SK-N-SH (cell line): ENCODE measurements at regions not wholly inside any gene's neighbourhood (a gene's known extent, or its start where the extent isn't known, plus 50 kb on each side); places are given as distances from the start of the nearest gene placed in this dataset.

Source experiments
- CHD2 ChIP-seq: fragments of 150-350 bp; IDR thresholded peaks from 2 replicates; pipeline ENCODE4 v1.6.1; 2018; ENCODE audit warnings: low read length; ENCODE audit not compliant: partially characterized antibody
- ELF1 ChIP-seq: IDR thresholded peaks from 2 replicates; pipeline ENCODE4 v1.4.0; 2012
- EP300 ChIP-seq, 2 experiments: IDR thresholded peaks; 2 replicates each; pipeline versions ENCODE4 v1.4.0 to v1.6.1; 2012; ENCODE audit warnings: borderline replicate concordance in 1 of 2, low read depth in 1 of 2, low read length in 1 of 2
- FOSL2 ChIP-seq: IDR thresholded peaks from 2 replicates; pipeline ENCODE4 v1.4.0; 2012; ENCODE audit warnings: low read depth, mild to moderate bottlenecking, moderate library complexity, borderline replicate concordance
- MEF2A ChIP-seq: IDR thresholded peaks from 2 replicates; pipeline ENCODE4 v1.4.0; 2012; ENCODE audit warnings: low read depth, borderline replicate concordance
- RAD21 ChIP-seq: IDR thresholded peaks from 2 replicates; pipeline ENCODE4 v1.6.1; 2012; ENCODE audit warnings: mild to moderate bottlenecking, low read length
- SIN3A ChIP-seq: IDR thresholded peaks from 2 replicates; pipeline ENCODE4 v1.6.1; 2012; ENCODE audit warnings: low read depth, mild to moderate bottlenecking, low read length, moderate library complexity, borderline replicate concordance
- TF ChIP-seq, protein P1 (sequence below): IDR thresholded peaks from 2 replicates; pipeline ENCODE4 v1.4.0; 2012; ENCODE audit warnings: low read depth, borderline replicate concordance
- TF ChIP-seq, protein P2 (sequence below): fragments of 200-600 bp; sonication (generic); IDR thresholded peaks from 2 replicates; pipeline ENCODE4 v1.6.1; 2017; ENCODE audit warnings: antibody characterized with exemption, mild to moderate bottlenecking, moderate library complexity
- TF ChIP-seq, protein P3 (sequence below): IDR thresholded peaks from 2 replicates; pipeline ENCODE4; 2012
- TF ChIP-seq, protein P4 (sequence below): IDR thresholded peaks from 2 replicates; pipeline ENCODE4 v1.4.0; 2012; ENCODE audit warnings: low read depth

DNA sequence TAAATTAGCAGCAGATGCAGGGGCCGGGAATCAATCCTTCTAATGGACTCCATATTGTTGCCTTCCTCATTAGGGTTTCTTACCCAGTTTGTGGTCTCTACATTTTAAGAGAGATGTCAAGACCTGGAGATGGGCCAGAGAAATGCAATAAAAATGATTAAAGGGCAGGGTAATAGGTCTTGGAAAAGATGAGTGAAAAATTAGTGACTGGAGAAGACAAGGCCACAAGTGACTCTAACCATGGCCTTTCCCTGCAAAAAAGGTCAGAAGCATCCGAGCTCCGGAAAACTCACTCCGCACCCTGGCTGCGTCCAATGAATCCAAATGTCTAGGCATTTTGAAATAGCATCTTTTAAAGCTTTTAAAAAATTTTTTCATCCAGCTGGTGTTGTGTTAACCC is 152.8 kb downstream of the ARRDC4 start:
- no peak for TF ChIP-seq RAD21
- TF ChIP-seq, protein P1, sequence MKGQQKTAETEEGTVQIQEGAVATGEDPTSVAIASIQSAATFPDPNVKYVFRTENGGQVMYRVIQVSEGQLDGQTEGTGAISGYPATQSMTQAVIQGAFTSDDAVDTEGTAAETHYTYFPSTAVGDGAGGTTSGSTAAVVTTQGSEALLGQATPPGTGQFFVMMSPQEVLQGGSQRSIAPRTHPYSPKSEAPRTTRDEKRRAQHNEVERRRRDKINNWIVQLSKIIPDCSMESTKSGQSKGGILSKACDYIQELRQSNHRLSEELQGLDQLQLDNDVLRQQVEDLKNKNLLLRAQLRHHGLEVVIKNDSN = no peak
- no peak for TF ChIP-seq ELF1
- TF ChIP-seq, protein P2, sequence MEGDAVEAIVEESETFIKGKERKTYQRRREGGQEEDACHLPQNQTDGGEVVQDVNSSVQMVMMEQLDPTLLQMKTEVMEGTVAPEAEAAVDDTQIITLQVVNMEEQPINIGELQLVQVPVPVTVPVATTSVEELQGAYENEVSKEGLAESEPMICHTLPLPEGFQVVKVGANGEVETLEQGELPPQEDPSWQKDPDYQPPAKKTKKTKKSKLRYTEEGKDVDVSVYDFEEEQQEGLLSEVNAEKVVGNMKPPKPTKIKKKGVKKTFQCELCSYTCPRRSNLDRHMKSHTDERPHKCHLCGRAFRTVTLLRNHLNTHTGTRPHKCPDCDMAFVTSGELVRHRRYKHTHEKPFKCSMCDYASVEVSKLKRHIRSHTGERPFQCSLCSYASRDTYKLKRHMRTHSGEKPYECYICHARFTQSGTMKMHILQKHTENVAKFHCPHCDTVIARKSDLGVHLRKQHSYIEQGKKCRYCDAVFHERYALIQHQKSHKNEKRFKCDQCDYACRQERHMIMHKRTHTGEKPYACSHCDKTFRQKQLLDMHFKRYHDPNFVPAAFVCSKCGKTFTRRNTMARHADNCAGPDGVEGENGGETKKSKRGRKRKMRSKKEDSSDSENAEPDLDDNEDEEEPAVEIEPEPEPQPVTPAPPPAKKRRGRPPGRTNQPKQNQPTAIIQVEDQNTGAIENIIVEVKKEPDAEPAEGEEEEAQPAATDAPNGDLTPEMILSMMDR = no peak
- no peak for TF ChIP-seq EP300 (IDR thresholded peaks at IDR 0.05; ENCODE audit: borderline replicate concordance in 1 of 2, low read depth in 1 of 2, low read length in 1 of 2)
- TF ChIP-seq MEF2A = no peak
- TF ChIP-seq, protein P3, sequence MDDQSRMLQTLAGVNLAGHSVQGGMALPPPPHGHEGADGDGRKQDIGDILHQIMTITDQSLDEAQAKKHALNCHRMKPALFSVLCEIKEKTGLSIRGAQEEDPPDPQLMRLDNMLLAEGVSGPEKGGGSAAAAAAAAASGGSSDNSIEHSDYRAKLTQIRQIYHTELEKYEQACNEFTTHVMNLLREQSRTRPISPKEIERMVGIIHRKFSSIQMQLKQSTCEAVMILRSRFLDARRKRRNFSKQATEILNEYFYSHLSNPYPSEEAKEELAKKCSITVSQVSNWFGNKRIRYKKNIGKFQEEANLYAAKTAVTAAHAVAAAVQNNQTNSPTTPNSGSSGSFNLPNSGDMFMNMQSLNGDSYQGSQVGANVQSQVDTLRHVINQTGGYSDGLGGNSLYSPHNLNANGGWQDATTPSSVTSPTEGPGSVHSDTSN = no peak
- TF ChIP-seq SIN3A = no peak
- TF ChIP-seq CHD2 = no peak
- TF ChIP-seq, protein P4, sequence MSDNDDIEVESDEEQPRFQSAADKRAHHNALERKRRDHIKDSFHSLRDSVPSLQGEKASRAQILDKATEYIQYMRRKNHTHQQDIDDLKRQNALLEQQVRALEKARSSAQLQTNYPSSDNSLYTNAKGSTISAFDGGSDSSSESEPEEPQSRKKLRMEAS = no peak
- TF ChIP-seq FOSL2 = no peak
